Mesodermal cell (in vitro differentiated cells): ENCODE measurements at regions not wholly inside any gene's neighbourhood (a gene's known extent, or its start where the extent isn't known, plus 50 kb on each side); places are given as distances from the start of the nearest gene placed in this dataset.

Experiments
- H3K27ac ChIP-seq: 2 replicates; pipeline ENCODE4 v1.7.0; 2013; ENCODE audit warnings: mild to moderate bottlenecking, low read depth, low read length, moderate library complexity; ENCODE audit not compliant: severe bottlenecking
- H3K36me3 ChIP-seq: 2 replicates; pipeline ENCODE4 v1.7.1; 2013; ENCODE audit warnings: mild to moderate bottlenecking, low read length, moderate library complexity; ENCODE audit not compliant: control insufficient read depth, insufficient read depth
- H3K4me1 ChIP-seq: one replicate; pipeline ENCODE4 v1.7.1; 2013; ENCODE audit warnings: mild to moderate bottlenecking, low read length; ENCODE audit not compliant: insufficient read depth, control insufficient read depth, poor library complexity, severe bottlenecking
- H3K4me3 ChIP-seq: 2 replicates; pipeline ENCODE4 v1.7.0; 2013; ENCODE audit warnings: low read length, control low read depth, mild to moderate bottlenecking; ENCODE audit not compliant: insufficient read depth, poor library complexity, severe bottlenecking; ENCODE audit errors: extremely low read depth
- H3K9me3 ChIP-seq: 2 replicates; pipeline ENCODE4 v1.7.1; 2013; ENCODE audit warnings: mild to moderate bottlenecking, low read length, moderate library complexity; ENCODE audit not compliant: control insufficient read depth
- WGBS, 2 experiments: methylation state at CpG; one replicate each; pipeline ENCODE4 v1.1.5; 2013; ENCODE audit warnings: missing lambda C conversion rate in 2 of 2; ENCODE audit not compliant: insufficient coverage in 2 of 2; 5-methylcytosine and 5-hydroxymethylcytosine counted together

GRCh38 chr10:128281343-128281742 lies 155.1 kb upstream of the MKI67 start:
- WGBS, 2 experiments: 81 to 89% methylated on average over 4 of the region's 6 CpGs
- H3K9me3 ChIP-seq: no peaks in the 10 kb centered on the region

GRCh38 chr10:128281861-128282260 lies 155.6 kb upstream of the MKI67 start:
- H3K9me3 ChIP-seq: no peaks in the 10 kb centered on the region
- no peak overlapping the region for H3K4me3 ChIP-seq
- 88 to 92% methylated on average over 9 to 10 of the region's 14 CpGs for WGBS, 2 experiments
- H3K36me3 ChIP-seq: no peaks in the 10 kb centered on the region
- no peaks in the 10 kb centered on the region for H3K4me1 ChIP-seq
- H3K27ac ChIP-seq: no peak overlapping the region

More at GRCh38 chr10:128281343-128281742, 155.1 kb upstream of the MKI67 start:
- no peaks in the 10 kb centered on the region for H3K4me1 ChIP-seq
- no peaks in the 10 kb centered on the region for H3K36me3 ChIP-seq
- no peak overlapping the region for H3K27ac ChIP-seq
- H3K4me3 ChIP-seq: no peak overlapping the region

- Histone ChIP-seq H3K27ac (no peak overlapping the region), H3K4me3 (no peak overlapping the region), H3K36me3 (no peaks in the 10 kb centered on the region), H3K4me1 (no peaks in the 10 kb centered on the region), H3K9me3 (no peaks in the 10 kb centered on the region)
- WGBS, 2 experiments: 46 to 47% methylated on average over 16 to 17 of the region's 22 CpGs
Measured at GRCh38 chr10:128286141-128286761, 160.0 kb upstream of the MKI67 start.

- no peaks in the 10 kb centered on the region for H3K9me3 ChIP-seq
- H3K4me1 ChIP-seq: no peaks in the 10 kb centered on the region
- H3K36me3 ChIP-seq: no peaks in the 10 kb centered on the region
- no peak overlapping the region for H3K4me3 ChIP-seq
- WGBS, 2 experiments: 3 to 7% methylated on average over 18 to 23 of the region's 63 CpGs
- no peak overlapping the region for H3K27ac ChIP-seq
Measured at GRCh38 chr10:128286762-128287500, 160.7 kb upstream of the MKI67 start.

GRCh38 chr10:128287921-128288320 lies 161.7 kb upstream of the MKI67 start:
- H3K36me3 ChIP-seq: no peaks in the 10 kb centered on the region
- H3K4me1 ChIP-seq: no peaks in the 10 kb centered on the region
- H3K4me3 ChIP-seq: no peak overlapping the region
- no peak overlapping the region for H3K27ac ChIP-seq
- no peaks in the 10 kb centered on the region for H3K9me3 ChIP-seq
- WGBS, 2 experiments: 81 to 100% methylated on average over 1 to 5 of the region's 6 CpGs

GRCh38 chr10:128289621-128290020 lies 163.4 kb upstream of the MKI67 start:
- 89 to 92% methylated on average over 1 to 3 of the region's 4 CpGs for WGBS, 2 experiments
- H3K9me3 ChIP-seq: no peaks in the 10 kb centered on the region

GRCh38 chr10:128295003-128295402 lies 168.8 kb upstream of the MKI67 start:
- 72 to 91% methylated on average over 5 to 7 of the region's 7 CpGs for WGBS, 2 experiments

More at GRCh38 chr10:128289621-128290020, 163.4 kb upstream of the MKI67 start:
- no peak overlapping the region for H3K4me3 ChIP-seq
- H3K27ac ChIP-seq: no peak overlapping the region
- H3K4me1 ChIP-seq: no peaks in the 10 kb centered on the region
- H3K36me3 ChIP-seq: no peaks in the 10 kb centered on the region

GRCh38 chr10:128296253-128297007 lies 170.2 kb upstream of the MKI67 start:
- H3K4me3 ChIP-seq: no peak overlapping the region
- no peaks in the 10 kb centered on the region for H3K9me3 ChIP-seq
- no peaks in the 10 kb centered on the region for H3K4me1 ChIP-seq
- WGBS, 2 experiments: 92% methylated on average over 6 to 7 of the region's 13 CpGs
- no peak overlapping the region for H3K27ac ChIP-seq
- no peaks in the 10 kb centered on the region for H3K36me3 ChIP-seq

More at GRCh38 chr10:128295003-128295402, 168.8 kb upstream of the MKI67 start:
- H3K27ac ChIP-seq: no peak overlapping the region
- no peaks in the 10 kb centered on the region for H3K9me3 ChIP-seq
- no peak overlapping the region for H3K4me3 ChIP-seq
- H3K4me1 ChIP-seq: no peaks in the 10 kb centered on the region
- H3K36me3 ChIP-seq: no peaks in the 10 kb centered on the region

- no peaks in the 10 kb centered on the region for H3K36me3 ChIP-seq
- no peaks in the 10 kb centered on the region for H3K4me1 ChIP-seq
- no peaks in the 10 kb centered on the region for H3K9me3 ChIP-seq
- 91 to 95% methylated on average over 9 to 11 of the region's 11 CpGs for WGBS, 2 experiments
- H3K27ac ChIP-seq: no peak overlapping the region
- no peak overlapping the region for H3K4me3 ChIP-seq
Measured at GRCh38 chr10:128297709-128298378, 171.6 kb upstream of the MKI67 start.

- H3K36me3 ChIP-seq: no peaks in the 10 kb centered on the region
Measured at GRCh38 chr10:128298587-128298986, 172.4 kb upstream of the MKI67 start.

More at GRCh38 chr10:128298587-128298986, 172.4 kb upstream of the MKI67 start:
- Histone ChIP-seq H3K27ac (no peak overlapping the region), H3K4me1 (no peaks in the 10 kb centered on the region), H3K4me3 (no peak overlapping the region), H3K9me3 (no peaks in the 10 kb centered on the region)
- 93% methylated on average over 2 to 3 of the region's 4 CpGs for WGBS, 2 experiments
